Uterus (tissue), 2 donors: ENCODE measurements at regions not wholly inside any gene's neighbourhood (a gene's known extent, or its start where the extent isn't known, plus 50 kb on each side); places are given as distances from the start of the nearest gene placed in this dataset.

ENCODE experiments used
- POLR2A ChIP-seq, 2 donors: fragments of 450-650 bp; IDR thresholded peaks; one replicate each; pipeline ENCODE4 v1.6.1; 2016; ENCODE audit warnings: antibody characterized with exemption in 2 of 2, mild to moderate bottlenecking in 1 of 2, moderate library complexity in 1 of 2
- TF ChIP-seq, protein P1 (sequence below), 4 experiments: fragments of 200-600 bp in 2 of 4; fragments of 450-650 bp in 2 of 4; sonication (generic) in 2 of 4; IDR thresholded peaks; one replicate each; pipeline ENCODE4 v1.5.1; 2016 to 2019; ENCODE audit warnings: antibody characterized with exemption in 4 of 4, mild to moderate bottlenecking in 2 of 4, moderate library complexity in 1 of 4

DNA sequence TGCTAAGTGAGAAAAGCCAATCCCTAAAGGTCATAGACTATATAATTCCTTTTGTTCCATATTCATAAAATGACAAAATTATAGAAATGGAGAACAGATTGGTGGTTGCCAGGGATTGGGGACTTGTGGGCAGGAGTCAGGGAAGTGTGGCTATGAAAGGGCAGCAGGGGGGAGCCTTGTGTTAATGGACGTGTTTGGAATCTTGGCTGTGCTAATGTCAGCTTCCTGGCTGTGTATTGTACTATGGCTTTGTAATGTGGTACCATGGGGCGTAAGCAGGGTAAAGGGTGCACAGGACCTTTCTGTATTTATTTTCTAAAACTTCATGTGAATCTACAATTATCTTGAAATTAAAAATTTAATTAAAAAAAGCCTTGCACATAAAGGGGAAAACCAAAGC is 248.5 kb downstream of the UQCRFS1 start:
- TF ChIP-seq, protein P1, sequence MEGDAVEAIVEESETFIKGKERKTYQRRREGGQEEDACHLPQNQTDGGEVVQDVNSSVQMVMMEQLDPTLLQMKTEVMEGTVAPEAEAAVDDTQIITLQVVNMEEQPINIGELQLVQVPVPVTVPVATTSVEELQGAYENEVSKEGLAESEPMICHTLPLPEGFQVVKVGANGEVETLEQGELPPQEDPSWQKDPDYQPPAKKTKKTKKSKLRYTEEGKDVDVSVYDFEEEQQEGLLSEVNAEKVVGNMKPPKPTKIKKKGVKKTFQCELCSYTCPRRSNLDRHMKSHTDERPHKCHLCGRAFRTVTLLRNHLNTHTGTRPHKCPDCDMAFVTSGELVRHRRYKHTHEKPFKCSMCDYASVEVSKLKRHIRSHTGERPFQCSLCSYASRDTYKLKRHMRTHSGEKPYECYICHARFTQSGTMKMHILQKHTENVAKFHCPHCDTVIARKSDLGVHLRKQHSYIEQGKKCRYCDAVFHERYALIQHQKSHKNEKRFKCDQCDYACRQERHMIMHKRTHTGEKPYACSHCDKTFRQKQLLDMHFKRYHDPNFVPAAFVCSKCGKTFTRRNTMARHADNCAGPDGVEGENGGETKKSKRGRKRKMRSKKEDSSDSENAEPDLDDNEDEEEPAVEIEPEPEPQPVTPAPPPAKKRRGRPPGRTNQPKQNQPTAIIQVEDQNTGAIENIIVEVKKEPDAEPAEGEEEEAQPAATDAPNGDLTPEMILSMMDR (IDR thresholded peaks at IDR 0.05), result no peak
- no peak for TF ChIP-seq POLR2A (IDR thresholded peaks at IDR 0.05)
